ENCODE measurements at regions not wholly inside any gene's neighbourhood (a gene's known extent, or its start where the extent isn't known, plus 50 kb on each side); places are given as distances from the start of the nearest gene placed in this dataset.

DNA sequence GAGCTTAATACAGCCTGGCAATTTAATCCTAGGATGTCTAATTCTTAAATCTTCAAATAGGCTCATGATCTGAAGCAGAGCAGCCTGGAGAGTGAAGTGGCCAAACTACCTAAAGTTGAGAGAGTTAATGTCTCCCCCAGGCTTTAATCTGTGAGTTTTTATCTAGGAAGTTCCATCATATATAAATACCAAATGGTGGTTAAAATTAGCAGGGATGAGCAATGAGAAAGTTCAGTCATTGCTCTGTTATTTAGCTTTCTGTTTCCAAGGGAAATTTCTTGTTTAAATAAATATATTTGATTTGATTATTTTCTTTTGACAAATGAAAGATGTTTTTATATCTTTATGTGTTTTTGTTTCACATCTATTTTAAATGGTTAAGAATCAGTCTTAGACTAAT lies 274.4 kb upstream of the UMPS start:
- Histone ChIP-seq H3K27me3 (ENCODE audit: insufficient read depth, low read depth) (no peaks in the 10 kb centered on the region), H3K9ac (no peak overlapping the region), H3K36me3 (ENCODE audit: insufficient read depth) (no peaks in the 10 kb centered on the region), H3K4me2 (no peak overlapping the region), H2AFZ (ENCODE audit: low read depth) (no peak overlapping the region), H3K79me2 (ENCODE audit: insufficient read depth, low read depth) (no peaks in the 10 kb centered on the region), H4K20me1 (ENCODE audit: insufficient read depth) (no peaks in the 10 kb centered on the region), H3K27ac (no peak overlapping the region), H3K4me1 (ENCODE audit: low read depth, poor library complexity, severe bottlenecking) (no peaks in the 10 kb centered on the region), H3K4me3 (IDR thresholded peaks at IDR 0.05; ENCODE audit: insufficient read depth, low read depth, low read length) (no peak overlapping the region)
- TF ChIP-seq, protein P1, sequence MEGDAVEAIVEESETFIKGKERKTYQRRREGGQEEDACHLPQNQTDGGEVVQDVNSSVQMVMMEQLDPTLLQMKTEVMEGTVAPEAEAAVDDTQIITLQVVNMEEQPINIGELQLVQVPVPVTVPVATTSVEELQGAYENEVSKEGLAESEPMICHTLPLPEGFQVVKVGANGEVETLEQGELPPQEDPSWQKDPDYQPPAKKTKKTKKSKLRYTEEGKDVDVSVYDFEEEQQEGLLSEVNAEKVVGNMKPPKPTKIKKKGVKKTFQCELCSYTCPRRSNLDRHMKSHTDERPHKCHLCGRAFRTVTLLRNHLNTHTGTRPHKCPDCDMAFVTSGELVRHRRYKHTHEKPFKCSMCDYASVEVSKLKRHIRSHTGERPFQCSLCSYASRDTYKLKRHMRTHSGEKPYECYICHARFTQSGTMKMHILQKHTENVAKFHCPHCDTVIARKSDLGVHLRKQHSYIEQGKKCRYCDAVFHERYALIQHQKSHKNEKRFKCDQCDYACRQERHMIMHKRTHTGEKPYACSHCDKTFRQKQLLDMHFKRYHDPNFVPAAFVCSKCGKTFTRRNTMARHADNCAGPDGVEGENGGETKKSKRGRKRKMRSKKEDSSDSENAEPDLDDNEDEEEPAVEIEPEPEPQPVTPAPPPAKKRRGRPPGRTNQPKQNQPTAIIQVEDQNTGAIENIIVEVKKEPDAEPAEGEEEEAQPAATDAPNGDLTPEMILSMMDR (conservative IDR thresholded peaks at IDR 0.05; ENCODE audit: low read depth, low read length) = no peak

DNA sequence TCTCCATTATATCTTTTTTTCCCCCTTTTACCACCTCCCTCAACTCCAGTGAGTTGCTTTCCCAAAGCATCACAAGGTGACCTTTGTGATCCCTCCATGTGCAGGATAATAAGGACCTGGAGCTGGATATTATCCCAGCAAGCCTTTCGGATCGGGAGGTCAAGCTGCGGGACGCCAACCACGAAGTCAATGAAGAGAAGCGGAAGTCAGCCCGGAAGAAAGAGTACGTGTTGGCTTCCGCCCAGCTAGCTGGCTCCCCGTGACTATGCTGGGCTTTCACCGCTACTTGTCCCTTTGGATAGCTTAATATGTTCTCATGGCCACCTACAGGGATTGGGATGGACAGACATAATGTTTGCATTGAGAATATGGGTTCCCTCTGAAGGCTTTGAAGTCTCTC lies 273.7 kb upstream of the UMPS start:
- Histone ChIP-seq H3K27me3 (ENCODE audit: insufficient read depth, low read depth) (no peaks in the 10 kb centered on the region), H3K9ac (no peak overlapping the region), H2AFZ (ENCODE audit: low read depth) (no peak overlapping the region), H3K27ac (no peak overlapping the region), H3K4me2 (no peak overlapping the region), H3K36me3 (ENCODE audit: insufficient read depth) (no peaks in the 10 kb centered on the region), H4K20me1 (ENCODE audit: insufficient read depth) (no peaks in the 10 kb centered on the region), H3K79me2 (ENCODE audit: insufficient read depth, low read depth) (no peaks in the 10 kb centered on the region), H3K4me1 (ENCODE audit: low read depth, poor library complexity, severe bottlenecking) (no peaks in the 10 kb centered on the region), H3K4me3 (IDR thresholded peaks at IDR 0.05; ENCODE audit: insufficient read depth, low read depth, low read length) (no peak overlapping the region)
- TF ChIP-seq, protein P1 (conservative IDR thresholded peaks at IDR 0.05; ENCODE audit: low read depth, low read length) = no peak

DNA sequence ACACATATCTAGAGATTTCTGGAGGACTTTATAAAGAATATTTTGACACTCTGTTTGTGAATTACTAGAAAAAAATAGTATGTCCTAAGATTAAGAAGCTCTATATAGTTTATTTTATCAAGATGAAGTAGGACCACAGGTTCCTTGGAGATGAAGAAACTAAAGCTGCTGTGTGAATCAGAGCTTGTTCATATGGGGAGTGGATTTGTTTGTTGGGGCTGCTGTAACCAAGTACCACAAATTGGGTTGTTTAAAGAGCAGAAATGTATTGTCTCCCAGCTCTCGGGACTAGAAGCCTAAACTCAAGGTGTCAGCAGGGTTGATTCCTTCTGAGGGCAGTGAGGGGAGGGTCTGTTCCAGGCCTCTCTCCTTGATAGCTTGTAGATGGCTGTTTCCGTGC lies 270.6 kb upstream of the UMPS start:
- TF ChIP-seq, protein P1 (conservative IDR thresholded peaks at IDR 0.05; ENCODE audit: low read depth, low read length) = no peak
- no peaks in the 10 kb centered on the region for H3K4me1 ChIP-seq (ENCODE audit: low read depth, poor library complexity, severe bottlenecking)
- H3K9ac ChIP-seq = no peak overlapping the region
- H3K27me3 ChIP-seq (ENCODE audit: insufficient read depth, low read depth) = no peaks in the 10 kb centered on the region
- no peak overlapping the region for H2AFZ ChIP-seq (ENCODE audit: low read depth)
- no peak overlapping the region for H3K27ac ChIP-seq
- H3K79me2 ChIP-seq (ENCODE audit: insufficient read depth, low read depth) = no peaks in the 10 kb centered on the region
- H3K4me2 ChIP-seq = no peak overlapping the region
- H3K4me3 ChIP-seq (IDR thresholded peaks at IDR 0.05; ENCODE audit: insufficient read depth, low read depth, low read length) = no peak overlapping the region
- H4K20me1 ChIP-seq (ENCODE audit: insufficient read depth) = no peaks in the 10 kb centered on the region
- no peaks in the 10 kb centered on the region for H3K36me3 ChIP-seq (ENCODE audit: insufficient read depth)

GRCh38 chr3:124461126-124461525 lies 269.1 kb upstream of the UMPS start:
- H3K4me3 ChIP-seq (IDR thresholded peaks at IDR 0.05; ENCODE audit: insufficient read depth, low read depth, low read length) = no peak overlapping the region
- no peak overlapping the region for H3K9ac ChIP-seq
- H3K4me1 ChIP-seq (ENCODE audit: low read depth, poor library complexity, severe bottlenecking) = no peaks in the 10 kb centered on the region
- no peaks in the 10 kb centered on the region for H3K79me2 ChIP-seq (ENCODE audit: insufficient read depth, low read depth)
- H3K27me3 ChIP-seq (ENCODE audit: insufficient read depth, low read depth) = no peaks in the 10 kb centered on the region
- no peak overlapping the region for H2AFZ ChIP-seq (ENCODE audit: low read depth)
- H3K27ac ChIP-seq = no peak overlapping the region
- no peak overlapping the region for H3K4me2 ChIP-seq
- no peaks in the 10 kb centered on the region for H3K36me3 ChIP-seq (ENCODE audit: insufficient read depth)
- TF ChIP-seq, protein P1 (conservative IDR thresholded peaks at IDR 0.05; ENCODE audit: low read depth, low read length) = no peak
- no peaks in the 10 kb centered on the region for H4K20me1 ChIP-seq (ENCODE audit: insufficient read depth)

Data from KMS-11 (cell line).